PC-9 (cell line): ENCODE measurements at regions not wholly inside any gene's neighbourhood (a gene's known extent, or its start where the extent isn't known, plus 50 kb on each side); places are given as distances from the start of the nearest gene placed in this dataset.
"Not testable (repeated sequence)": the region's sequence is repeated elsewhere in the genome, so short reads cannot be mapped to it uniquely, and the experiment has no call there.

Source experiments
- CTCF ChIP-seq: fragments of 200-600 bp; sonication (generic); conservative IDR thresholded peaks from 2 replicates; pipeline ENCODE4 v1.6.1; 2017; ENCODE audit warnings: mixed run types, antibody characterized with exemption, mild to moderate bottlenecking, moderate library complexity
- EZH2 ChIP-seq: fragments of 200-600 bp; sonication (generic); IDR thresholded peaks from 2 replicates; pipeline ENCODE4 v1.8.0; 2017; ENCODE audit warnings: antibody characterized with exemption, low read depth

- TF ChIP-seq CTCF, EZH2: not testable (repeated sequence)
These were observed 505.0 kb downstream of the PRIM2 start for GRCh38 chr6:57822448-57822847.
